ENCODE measurements at regions not wholly inside any gene's neighbourhood (a gene's known extent, or its start where the extent isn't known, plus 50 kb on each side); places are given as distances from the start of the nearest gene placed in this dataset.
"Not testable (repeated sequence)": the region's sequence is repeated elsewhere in the genome, so short reads cannot be mapped to it uniquely, and the experiment has no call there.

DNA sequence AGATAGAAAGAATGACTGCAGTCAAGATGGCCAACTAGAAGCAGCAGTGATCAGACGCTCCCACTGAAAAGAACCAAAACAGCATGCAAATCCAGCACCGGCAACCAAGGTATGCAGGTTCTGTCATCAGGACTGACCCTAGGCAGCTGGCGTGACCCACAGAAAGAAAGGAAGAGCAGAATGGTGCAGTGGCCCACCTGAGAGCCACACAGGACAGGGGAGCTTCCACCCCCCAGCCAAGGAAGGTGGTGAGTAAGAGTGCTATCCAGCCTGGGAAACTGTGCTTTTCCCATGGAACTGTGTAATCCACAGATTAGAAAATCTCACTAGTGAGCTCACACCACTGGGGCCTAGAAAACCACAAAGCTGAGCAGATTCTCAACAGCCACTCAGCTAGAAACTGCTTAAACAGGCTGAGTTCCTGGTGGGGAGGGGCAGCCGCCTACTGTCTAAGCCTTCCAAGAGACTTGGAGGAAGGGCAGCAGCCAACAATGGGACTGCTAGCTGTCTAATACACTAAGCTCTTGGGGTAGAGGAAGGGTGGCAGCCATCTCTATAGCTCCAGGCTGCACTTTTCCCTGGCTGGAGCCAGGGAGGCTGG lies 127.9 kb downstream of the EVA1A start:
- no peak for FAIRE-seq

DNA sequence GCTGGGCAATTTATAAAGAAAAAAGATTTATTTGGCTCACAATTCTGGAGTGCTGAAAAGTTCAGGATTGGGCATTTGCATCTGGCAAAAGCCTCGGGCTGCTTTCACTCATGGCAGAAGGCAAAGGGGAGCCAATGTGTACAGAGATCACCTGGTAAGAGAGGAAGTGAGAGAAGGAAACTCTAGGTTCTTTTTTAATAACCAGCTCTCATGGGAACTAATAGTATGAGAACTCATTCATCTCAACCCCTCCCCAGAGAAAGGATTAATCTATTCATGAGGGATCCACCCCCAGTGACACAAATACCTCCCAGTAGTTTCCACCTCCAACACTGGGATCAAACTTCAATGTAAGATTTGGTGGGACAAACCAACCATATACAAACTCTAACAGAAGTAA lies 129.0 kb downstream of the EVA1A start:
- FAIRE-seq = no peak

DNA sequence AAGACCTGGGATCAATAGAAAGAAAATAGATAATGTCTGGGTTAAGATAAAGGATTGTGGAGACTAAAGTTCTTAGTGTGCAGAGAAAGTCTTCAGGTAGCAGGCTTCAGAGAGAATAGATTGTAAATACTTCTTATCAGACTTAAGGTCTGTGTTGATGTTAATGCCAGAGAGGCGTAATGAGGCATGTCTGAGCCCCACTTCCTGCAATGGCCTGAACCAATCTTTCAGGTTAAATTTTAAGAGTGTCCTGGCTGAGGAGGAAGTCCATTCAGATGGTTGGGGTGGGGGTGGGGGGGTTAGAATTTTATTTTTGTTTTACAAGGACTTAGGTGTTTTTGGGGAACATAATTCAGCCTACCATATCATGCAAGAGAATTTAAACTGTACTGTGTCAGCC lies 129.5 kb downstream of the EVA1A start:
- no peak for FAIRE-seq

DNA sequence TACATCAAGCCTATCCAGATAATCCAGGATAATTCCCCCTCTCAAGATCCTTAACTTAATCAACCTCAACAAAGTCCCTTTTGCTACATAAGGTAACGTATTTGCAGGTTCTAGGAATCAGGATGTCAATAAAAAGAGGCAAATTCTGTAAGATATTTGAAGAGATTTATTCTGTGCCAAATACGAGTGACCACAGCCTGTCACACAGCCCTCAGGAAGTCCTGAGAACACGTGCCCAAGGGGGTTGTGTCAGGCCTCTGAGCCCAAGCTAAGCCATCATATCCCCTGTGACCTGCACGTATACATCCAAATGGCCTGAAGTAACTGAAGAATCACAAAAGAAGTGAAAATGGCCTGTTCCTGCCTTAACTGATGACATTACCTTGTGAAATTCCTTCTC lies 130.3 kb downstream of the EVA1A start:
- not testable (repeated sequence) for FAIRE-seq

DNA sequence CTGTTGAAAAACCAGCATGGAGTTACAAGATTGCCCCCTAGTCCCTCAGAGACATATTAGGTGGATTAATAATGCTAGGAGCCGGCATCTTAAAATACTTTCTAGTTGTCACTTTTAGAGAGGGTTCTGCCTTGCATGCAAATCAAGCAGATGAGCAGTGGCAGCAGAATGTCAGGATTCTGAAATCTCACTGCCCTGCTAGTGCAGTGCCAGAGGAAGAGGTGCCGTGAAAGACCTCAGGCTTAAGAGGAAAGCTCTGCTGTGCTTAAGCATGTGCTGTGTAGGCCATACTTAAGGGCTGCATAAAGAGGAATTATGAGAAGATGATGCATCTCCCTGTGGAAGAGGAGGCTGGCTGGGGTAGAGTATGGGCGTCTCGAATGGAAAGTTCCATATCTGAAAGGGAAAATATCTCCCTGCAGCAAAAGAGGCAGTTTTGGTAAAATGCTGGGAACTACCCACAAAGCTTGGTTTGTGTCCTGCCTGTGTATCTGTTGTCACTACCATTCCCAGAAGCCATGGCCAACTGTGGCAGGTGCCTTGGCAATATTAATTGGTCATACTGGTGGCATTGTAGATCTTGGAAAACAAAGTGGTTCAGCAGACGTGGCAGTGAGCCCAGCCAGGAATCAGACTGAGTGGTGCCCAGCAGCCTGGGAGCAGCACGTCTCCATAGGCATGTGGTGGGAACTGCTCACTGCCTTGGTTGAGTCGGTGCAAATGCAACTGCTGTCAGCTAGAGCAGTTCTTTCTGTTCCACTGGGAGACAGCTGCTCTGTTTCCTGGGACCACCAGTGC lies 131.9 kb downstream of the EVA1A start:
- no peak for FAIRE-seq

DNA sequence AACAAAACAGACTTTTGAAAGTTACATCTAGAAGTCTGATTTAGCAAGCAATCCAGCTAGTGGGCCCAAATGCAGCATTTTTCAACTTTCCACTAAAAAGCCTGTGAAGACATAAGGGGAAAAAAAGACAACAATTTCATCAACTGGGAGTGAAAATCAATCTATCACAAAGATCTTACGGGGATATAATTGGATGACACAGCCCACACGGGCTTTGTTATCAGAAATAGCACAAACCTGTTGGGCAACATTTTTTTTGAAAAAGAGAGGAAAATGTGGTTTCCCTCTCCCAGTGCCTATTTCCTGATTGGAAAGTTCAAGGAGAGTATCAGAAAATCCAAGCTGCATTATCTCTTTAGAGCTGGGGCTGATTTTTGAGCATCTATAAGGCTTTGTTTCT lies 132.7 kb downstream of the EVA1A start:
- FAIRE-seq = no peak

DNA sequence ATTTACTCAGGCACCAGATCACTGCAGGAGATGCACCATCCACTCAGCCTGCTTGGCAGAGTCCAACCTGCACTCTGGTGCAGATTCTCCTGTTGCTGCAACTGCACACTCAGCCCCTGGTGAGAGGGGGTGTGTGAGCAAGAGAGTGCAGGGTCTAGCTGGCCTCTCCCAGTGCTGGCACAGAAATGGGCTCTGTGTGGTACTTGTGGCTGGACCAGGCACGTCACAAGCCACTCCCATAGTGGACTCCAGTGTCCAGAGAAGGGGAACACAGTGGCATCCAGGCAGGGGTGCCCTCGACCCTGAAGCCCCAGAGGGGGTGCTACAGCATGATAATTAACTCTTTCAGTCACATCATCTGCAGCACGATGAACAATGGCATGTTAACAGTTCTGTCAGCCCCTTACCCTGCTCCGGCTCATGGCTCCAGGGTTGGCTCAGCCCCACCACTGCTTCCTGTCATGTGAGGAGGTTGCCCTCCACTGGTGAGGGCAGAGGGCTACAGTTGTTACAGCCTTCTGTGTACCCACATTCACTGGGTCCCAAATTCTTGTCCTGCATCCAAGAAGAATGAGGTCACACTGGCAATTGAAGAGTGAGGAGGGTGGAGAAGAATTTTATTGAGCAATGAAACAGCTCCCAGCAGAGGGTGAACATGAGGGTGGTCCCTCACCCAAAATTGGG lies 135.7 kb downstream of the EVA1A start:
- no peak for FAIRE-seq

DNA sequence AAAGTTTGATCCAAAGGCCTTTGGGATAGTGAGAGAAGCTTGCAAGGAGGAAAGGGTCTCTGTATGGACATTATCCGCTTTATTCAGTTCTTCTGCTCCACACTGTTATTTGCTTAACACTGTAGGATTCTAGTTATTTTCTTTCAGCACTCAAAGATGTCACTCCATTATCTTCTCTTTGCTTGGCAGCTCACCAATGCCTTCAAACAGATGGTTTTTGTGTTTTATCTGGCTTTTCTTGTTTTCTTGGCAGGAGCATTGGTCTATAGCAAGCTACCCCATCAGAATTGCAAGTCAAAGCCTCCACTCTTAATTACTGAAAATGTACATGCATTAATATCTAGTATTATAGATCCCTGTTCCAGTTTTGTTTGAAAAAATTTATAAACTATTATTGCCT lies 138.8 kb downstream of the EVA1A start:
- FAIRE-seq = no peak

DNA sequence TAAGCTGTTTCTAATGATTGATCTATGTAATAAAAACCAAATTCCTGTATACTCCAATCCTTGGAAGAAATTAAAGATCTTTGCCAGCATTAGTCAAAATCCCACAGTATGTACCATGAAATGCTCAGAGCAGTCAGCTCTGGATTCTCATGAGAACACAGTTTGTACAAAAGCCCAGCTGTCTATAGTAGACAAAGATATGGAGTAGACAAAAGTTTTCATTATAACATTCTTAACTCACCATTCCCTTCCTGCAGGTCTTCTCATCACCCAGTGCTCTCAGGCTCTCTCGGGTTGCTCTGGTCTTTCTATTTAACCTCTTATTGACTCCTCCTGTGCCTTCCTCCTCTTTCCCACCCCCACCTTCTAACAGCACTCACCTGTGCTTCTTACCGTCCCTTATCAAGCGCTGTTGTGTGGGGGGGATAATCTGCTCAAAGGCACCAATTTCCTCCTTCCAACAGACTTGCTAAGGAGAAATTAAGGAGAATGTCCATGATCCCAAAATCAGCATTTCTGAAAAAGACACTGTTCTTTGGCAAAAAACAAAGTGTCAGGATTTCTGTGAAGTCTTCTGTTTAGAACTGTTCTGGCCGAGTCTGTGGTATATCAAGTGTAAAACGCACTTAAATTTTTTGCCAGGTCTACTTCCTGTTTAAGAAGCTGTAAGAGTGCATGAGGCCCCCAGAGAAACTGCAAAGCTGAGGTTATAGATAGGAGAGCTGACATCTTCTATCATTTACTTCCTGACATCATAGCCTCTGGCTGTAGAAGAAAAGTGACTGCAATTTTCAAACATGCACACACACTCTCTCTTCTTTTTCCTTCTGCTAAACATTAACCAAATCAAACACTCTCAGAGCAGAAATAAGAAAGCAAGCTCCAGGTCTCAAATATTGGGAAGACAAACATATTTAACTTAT lies 144.1 kb downstream of the EVA1A start:
- FAIRE-seq = no peak

DNA sequence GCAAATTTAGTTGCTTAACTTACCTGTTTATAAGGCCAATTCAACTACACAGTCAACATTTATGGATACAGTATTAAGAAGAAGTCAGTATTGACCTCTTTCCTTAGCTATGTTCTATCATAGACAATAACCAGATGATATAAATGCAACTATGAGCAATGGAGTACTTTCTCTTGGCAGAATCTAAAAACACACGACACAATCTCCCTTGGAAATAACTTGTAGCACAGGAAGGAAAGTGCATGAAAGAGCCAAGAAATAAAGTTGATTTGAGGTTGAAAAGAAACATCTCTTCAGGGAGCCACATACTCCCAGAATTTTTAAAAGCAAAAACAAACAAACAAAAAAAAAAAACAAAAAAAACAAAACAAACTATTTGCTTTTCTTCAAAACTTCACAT lies 145.0 kb downstream of the EVA1A start:
- peak; percentile 90 for FAIRE-seq

DNA sequence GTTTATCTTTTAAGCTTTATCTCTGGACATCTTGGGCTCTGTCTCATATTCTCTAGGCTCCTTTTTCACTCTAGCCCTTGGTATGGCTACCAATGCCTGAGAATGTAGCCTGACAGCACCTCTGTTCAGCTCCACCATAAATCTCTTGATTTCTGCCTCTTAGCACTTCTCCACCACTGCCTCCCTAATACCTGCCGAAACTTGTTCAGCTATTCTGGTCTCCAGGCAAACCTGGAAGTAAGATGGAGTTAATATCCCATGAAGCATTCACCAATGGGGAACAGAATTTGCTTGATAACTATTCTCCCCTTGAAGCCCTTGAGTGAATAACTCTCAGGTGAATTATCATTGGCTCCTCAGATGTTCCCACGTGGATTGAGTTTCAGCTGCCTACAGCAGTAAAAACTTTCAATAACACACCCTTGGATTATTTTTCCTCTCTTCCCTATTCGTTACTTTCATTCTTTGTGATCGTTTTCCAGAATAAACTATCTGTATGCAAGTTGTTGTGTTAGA lies 145.6 kb downstream of the EVA1A start:
- no peak for FAIRE-seq

DNA sequence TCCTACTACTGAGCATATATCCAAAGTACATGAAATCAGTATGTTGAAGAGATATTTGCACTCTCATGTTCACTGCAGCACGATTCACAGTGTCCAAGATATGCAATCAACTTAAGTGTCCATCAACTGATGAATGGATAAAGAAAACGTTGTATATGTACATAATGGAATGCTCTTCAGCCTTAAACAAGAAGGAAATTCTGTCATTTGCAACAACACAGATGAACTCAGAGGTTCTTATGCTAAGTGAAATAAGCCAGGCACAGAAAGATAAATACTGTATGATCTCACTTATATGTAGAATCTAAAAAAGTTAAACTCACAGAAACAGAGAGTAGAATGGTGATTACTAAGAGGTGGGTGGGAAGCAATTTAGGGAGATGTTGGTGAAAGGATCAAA lies 149.2 kb downstream of the EVA1A start:
- no peak for FAIRE-seq

DNA sequence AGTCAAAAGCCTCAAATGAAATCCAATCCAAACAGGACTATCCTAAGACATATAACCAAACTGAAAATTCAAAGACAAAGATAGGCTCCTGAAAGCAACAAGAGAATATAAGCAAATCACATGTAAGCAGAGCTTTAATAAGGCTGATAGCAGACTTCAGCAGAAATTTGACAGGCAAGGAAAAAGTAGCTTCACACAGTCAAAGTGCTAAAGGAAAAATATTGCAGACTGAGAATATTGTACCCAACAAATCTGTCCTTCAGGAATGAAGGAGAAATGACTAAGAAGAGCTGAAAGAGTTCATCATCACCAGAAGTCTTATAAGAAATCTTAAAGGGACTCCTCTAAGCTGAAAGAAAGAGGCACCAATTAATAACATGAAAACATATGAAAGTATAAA lies 150.0 kb downstream of the EVA1A start:
- FAIRE-seq = no peak

DNA sequence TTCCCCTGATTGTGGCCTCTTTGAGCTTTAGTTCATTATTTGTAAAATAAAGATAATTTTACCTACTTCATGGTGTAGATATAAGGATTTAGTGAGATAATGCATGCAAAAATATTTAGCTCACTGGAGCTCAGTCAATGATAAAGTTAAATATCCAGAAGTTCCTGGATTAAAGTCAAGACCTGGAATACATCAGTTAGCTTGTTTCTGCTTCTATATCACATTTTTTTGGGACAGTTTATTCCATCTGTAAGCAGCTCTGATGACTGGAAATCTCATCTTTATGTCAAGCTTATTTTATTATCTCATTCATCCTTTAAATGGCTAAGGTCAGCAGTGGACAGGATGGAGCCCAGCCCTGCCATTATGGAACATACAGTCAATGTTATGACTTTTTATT lies 152.0 kb downstream of the EVA1A start:
- FAIRE-seq = no peak

DNA sequence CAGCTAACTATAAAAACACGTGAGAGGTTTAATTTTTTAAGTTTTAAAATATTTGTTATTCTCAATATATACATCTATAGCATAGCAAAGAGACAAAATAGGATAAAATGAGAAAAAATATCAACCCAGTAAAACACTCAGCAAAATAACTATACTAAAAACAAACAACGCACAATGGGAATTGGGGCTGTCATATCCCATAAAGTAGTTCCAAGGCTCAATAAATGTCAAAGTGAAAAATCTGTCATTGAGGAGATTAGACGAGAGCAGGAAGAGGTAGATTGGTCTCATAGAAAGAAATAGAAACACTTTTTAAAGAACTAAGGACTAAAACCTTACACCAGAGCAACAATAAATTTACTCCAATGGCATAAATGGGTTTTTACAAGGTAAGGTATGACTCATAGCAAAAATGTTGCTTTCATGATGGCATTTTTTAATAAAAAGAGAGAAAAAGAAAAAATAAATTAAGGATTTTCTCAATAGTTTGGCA lies 153.7 kb downstream of the EVA1A start:
- no peak for FAIRE-seq

DNA sequence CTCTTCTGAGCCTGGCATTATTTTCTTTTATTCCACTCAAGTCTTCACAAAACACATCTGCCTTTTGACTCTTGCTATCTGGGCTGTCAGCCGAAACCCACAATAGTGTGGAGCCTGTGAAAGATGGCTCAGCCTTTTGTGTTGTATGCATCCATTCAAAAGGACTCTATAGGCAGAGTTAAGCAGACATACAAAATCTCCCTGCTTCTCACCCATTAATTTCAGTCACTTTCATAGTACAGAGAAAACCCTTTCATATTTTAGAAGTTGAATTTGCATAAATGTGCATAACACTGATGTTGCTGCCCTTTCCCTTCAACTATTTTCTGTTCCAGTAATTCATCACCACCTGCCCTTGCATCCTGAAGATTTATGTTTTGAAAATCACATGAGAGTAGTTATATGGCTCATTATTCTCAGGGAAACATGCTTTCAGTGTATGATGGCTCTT lies 154.6 kb downstream of the EVA1A start:
- no peak for FAIRE-seq

DNA sequence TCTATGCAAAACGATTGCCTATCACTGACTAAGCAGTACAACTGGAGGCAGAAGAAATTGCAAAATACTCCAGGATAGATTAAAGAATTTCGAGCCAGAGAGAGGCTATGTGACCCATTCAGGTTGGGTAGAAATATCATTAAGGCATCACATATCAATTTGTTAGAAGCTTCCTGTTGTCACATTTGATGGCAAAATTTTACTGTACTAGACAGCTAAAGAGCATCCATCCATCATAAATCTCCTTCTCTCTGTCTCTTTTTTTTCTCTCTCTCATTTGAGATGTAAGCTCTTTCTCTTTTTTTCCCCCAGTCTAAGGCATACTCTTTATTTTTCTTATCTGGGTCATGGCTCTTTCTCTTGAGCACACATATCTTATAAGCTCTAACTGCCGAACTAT lies 155.7 kb downstream of the EVA1A start:
- no peak for FAIRE-seq

DNA sequence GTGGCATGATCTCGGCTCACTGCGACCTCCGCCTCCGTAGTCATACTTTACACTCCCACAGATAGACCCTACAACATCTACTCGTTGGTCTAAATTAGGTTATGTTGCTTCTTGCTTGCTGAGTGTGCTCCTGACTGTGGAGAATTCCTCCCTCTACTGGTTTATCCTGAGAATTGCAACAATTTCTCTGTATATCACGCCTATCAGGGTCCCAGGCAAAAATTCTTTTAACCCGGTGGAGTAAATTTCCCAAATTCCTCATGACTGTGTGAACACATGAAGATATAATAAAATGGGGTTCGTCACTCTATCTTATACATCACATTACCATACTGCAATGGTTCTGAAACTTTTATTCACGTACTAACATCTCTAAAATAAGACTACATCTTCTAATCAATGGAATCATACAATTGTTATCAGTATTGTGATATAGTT lies 156.7 kb downstream of the EVA1A start:
- FAIRE-seq = no peak

DNA sequence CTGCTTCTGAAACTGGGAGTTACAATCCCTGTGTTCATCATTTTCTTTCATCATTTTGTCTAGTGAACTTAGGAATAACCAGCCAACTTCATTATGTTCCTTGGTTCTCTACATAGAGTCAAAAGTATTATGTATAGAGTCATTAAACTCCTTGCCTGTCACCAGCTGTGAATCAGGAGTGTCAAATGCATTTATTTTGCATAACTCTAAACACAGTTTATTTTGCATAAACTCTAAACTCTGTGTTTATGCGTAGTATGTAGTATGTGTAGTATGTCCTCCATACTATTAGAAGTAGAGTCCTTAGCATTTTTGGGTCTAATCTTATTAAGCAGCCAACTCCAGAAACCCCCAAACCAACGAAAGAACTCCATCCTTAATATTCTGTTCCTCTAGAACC lies 164.4 kb downstream of the EVA1A start:
- FAIRE-seq = no peak

DNA sequence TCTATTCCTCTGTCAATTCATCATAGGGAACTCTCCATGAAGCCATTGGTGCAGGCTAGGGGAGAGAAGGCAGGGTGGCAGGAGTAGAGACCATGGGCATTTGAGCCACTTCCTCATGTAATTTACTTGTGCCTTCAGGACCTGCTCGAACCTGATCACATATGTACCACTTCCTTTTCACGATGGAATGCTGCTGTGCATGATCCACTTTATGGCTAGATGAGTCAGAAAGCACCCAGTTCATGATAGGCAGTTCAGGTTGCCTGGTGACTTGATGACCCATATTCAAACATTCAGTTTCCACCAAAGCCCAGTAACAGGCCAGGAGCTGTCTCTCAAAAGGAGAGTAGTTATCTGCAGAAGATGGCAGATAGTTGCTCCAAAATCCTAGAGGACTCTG lies 166.0 kb downstream of the EVA1A start:
- FAIRE-seq = not testable (repeated sequence)

DNA sequence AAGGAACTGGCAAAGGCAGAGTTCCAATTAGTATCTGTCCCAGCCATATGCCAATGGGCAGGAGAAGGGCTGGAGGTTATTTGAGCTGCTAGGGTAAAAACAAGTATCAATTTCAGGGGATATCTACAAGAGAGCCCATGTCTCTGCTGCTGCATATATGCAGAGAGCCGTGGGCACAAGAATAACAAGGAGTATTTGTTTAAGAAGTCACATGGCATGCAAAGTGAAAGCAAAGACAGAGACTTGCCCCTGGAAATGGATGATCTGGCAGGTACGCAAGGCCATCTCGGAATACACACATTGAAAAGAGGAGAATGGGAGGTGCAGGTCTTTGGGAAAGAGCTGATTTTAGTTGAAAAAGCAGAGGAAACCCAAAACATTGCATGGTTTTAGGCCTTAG lies 170.6 kb downstream of the EVA1A start:
- no peak for FAIRE-seq

DNA sequence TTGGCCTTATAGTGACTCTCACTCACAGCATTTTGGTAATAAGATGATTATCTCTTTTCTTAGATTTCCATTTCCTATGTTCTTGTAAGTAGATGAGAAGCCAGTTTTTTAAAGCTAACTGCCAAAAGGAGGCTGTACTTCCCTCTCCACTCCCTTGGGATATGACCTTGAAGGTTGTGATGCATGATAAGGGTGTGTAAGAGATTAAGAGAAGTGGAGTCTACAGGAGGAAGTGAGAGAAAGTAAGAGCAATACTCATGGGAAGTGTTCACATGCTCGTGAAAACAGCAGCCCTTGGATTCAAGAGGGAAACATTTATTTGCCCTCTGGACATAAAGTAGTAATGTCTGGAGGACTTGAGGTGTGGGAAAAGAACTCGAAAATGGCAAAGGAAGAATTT lies 171.5 kb downstream of the EVA1A start:
- no peak for FAIRE-seq
